Activated CD4-positive, alpha-beta T cell treated with anti-CD3 and anti-CD28 coated beads, Interleukin-2, amount 10 ng/mL, durations not matched to agents 7 days and 5 days (primary cell): ENCODE measurements at regions not wholly inside any gene's neighbourhood (a gene's known extent, or its start where the extent isn't known, plus 50 kb on each side); places are given as distances from the start of the nearest gene placed in this dataset.

Experiments
- CTCF ChIA-PET: fragments of 350-600 bp; sonication (Branson Sonifier 250); formaldehyde crosslinking; loops from one replicate; lab custom pipeline; 2021; ENCODE audit warnings: antibody characterized with exemption; lab: Charles Lee
- POLR2A ChIA-PET: fragments of 350-600 bp; sonication (Branson Sonifier 250); formaldehyde crosslinking; loops from one replicate; lab custom pipeline; 2021; ENCODE audit warnings: antibody characterized with exemption; lab: Charles Lee
- DNase-seq: peaks from one replicate; pipeline ENCODE4 v3.0.0-alpha.2; 2020
- H3K27ac Mint-ChIP-seq: one replicate; pipeline ENCODE4 v1.8.0; 2021; ENCODE audit warnings: mild to moderate bottlenecking, moderate library complexity, mixed read lengths
- H3K27me3 Mint-ChIP-seq: one replicate; pipeline ENCODE4 v1.8.0; 2021; ENCODE audit warnings: mixed read lengths
- H3K36me3 Mint-ChIP-seq: one replicate; pipeline ENCODE4 v1.8.0; 2021; ENCODE audit warnings: low read depth, mixed read lengths
- H3K4me1 Mint-ChIP-seq: one replicate; pipeline ENCODE4 v1.8.0; 2021; ENCODE audit warnings: mixed read lengths
- H3K4me3 Mint-ChIP-seq: one replicate; pipeline ENCODE4 v1.8.0; 2021; ENCODE audit warnings: mild to moderate bottlenecking, moderate library complexity, mixed read lengths
- H3K9me3 Mint-ChIP-seq: one replicate; pipeline ENCODE4 v1.8.0; 2021; ENCODE audit warnings: mixed read lengths

GRCh38 chr21:25822981-25823380, 88.2 kb downstream of the GABPA start:
- Mint-ChIP-seq H3K27ac (no peak overlapping the region), H3K36me3 (no peaks in the 10 kb centered on the region), H3K9me3 (no peaks in the 10 kb centered on the region), H3K4me3 (no peak overlapping the region), H3K4me1 (no peaks in the 10 kb centered on the region), H3K27me3 (no peaks in the 10 kb centered on the region)
- ChIA-PET CTCF (interaction anchor here (0.7 kb wide), 1 partner anchor 567 kb away, joined by 3 read pairs; no protein-coding TSS in a partner anchor), POLR2A (no interaction called here)
- DNase-seq, result no peak

GRCh38 chr21:25826652-25827051, 91.9 kb downstream of the GABPA start:
- ChIA-PET CTCF (interaction anchor here (0.6 kb wide), 1 partner anchor 394 kb away, joined by 3 read pairs; no protein-coding TSS in a partner anchor), POLR2A (no interaction called here)
- H3K4me1 Mint-ChIP-seq, result no peaks in the 10 kb centered on the region
- no peak overlapping the region for H3K27ac Mint-ChIP-seq
- no peak for DNase-seq
- no peaks in the 10 kb centered on the region for H3K27me3 Mint-ChIP-seq
- no peaks in the 10 kb centered on the region for H3K36me3 Mint-ChIP-seq
- H3K9me3 Mint-ChIP-seq, result no peaks in the 10 kb centered on the region
- no peak overlapping the region for H3K4me3 Mint-ChIP-seq

GRCh38 chr21:25827513-25827912, 92.7 kb downstream of the GABPA start:
- Mint-ChIP-seq H3K27me3 (no peaks in the 10 kb centered on the region), H3K4me1 (no peaks in the 10 kb centered on the region), H3K4me3 (no peak overlapping the region), H3K9me3 (no peaks in the 10 kb centered on the region), H3K27ac (no peak overlapping the region), H3K36me3 (no peaks in the 10 kb centered on the region)
- no peak for DNase-seq
- POLR2A ChIA-PET, result no interaction called here
- CTCF ChIA-PET, result no interaction called here
